Body of pancreas (tissue), 4 donors: ENCODE measurements at regions not wholly inside any gene's neighbourhood (a gene's known extent, or its start where the extent isn't known, plus 50 kb on each side); places are given as distances from the start of the nearest gene placed in this dataset.

Source experiments
- CTCF ChIP-seq, 7 experiments: fragments of 450-650 bp in 4 of 7; fragments of 200-600 bp in 3 of 7; sonication (generic) in 3 of 7; IDR thresholded peaks; one replicate each; pipeline ENCODE4 v1.5.1; 2016 to 2019; ENCODE audit warnings: antibody characterized with exemption in 7 of 7
- POLR2A ChIP-seq, 3 donors: fragments of 450-650 bp; IDR thresholded peaks; one replicate each; pipeline ENCODE4 v1.6.1; 2016; ENCODE audit warnings: antibody characterized with exemption in 3 of 3, mild to moderate bottlenecking in 2 of 3

GRCh38 chr3:178001670-178002101 is 534.5 kb upstream of the KCNMB2 start:
- TF ChIP-seq CTCF (IDR thresholded peaks at IDR 0.05) = no peak
- no peak for TF ChIP-seq POLR2A (IDR thresholded peaks at IDR 0.05)
